ENCODE measurements at regions not wholly inside any gene's neighbourhood (a gene's known extent, or its start where the extent isn't known, plus 50 kb on each side); places are given as distances from the start of the nearest gene placed in this dataset.

DNA sequence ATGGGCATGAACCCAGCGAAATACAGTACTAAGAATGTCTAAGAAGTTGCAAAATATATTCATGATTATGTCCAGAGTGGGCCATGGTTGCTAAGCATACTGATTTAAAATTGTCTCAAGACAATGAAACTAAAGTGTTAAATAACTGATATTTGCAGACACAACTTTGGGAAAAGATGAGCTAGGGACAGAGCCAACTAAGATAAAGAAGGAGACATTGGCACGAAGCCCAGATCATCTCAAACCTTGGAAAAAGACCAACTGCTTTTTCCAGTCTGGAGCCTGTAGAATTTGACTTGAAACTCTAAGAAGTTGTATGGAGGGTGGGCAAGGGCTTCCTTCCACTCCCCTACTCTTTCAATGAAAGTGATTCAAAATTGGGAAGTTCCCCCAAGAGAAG is 108.5 kb upstream of the GLRA2 start:
- TF ChIP-seq, protein P1, sequence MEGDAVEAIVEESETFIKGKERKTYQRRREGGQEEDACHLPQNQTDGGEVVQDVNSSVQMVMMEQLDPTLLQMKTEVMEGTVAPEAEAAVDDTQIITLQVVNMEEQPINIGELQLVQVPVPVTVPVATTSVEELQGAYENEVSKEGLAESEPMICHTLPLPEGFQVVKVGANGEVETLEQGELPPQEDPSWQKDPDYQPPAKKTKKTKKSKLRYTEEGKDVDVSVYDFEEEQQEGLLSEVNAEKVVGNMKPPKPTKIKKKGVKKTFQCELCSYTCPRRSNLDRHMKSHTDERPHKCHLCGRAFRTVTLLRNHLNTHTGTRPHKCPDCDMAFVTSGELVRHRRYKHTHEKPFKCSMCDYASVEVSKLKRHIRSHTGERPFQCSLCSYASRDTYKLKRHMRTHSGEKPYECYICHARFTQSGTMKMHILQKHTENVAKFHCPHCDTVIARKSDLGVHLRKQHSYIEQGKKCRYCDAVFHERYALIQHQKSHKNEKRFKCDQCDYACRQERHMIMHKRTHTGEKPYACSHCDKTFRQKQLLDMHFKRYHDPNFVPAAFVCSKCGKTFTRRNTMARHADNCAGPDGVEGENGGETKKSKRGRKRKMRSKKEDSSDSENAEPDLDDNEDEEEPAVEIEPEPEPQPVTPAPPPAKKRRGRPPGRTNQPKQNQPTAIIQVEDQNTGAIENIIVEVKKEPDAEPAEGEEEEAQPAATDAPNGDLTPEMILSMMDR (IDR thresholded peaks at IDR 0.05; ENCODE audit: extremely low read depth in 1 of 2, insufficient read depth in 1 of 2, low read depth in 1 of 2, low read length in 2 of 2): no peak
- TF ChIP-seq POLR2AphosphoS5 (IDR thresholded peaks at IDR 0.05; ENCODE audit: insufficient read depth, low read depth, low read length): no peak
- no peak for TF ChIP-seq POLR2A (IDR thresholded peaks at IDR 0.05; ENCODE audit: low read depth, low read length)
- TF ChIP-seq EZH2 (IDR thresholded peaks at IDR 0.05; ENCODE audit: borderline replicate concordance, low read depth, low read length, severe bottlenecking): no peak
- no peak for TF ChIP-seq GATA2 (IDR thresholded peaks at IDR 0.05; ENCODE audit: insufficient read depth, insufficient read length, low read depth, low read length)
- TF ChIP-seq, protein P2, sequence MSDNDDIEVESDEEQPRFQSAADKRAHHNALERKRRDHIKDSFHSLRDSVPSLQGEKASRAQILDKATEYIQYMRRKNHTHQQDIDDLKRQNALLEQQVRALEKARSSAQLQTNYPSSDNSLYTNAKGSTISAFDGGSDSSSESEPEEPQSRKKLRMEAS (IDR thresholded peaks at IDR 0.05; ENCODE audit: insufficient read depth, insufficient read length): no peak
- TF ChIP-seq MYC (IDR thresholded peaks at IDR 0.05; ENCODE audit: low read depth, low read length): no peak

Data from endothelial cell of umbilical vein (primary cell).